Pancreas (tissue), 10 donors: ENCODE measurements at regions not wholly inside any gene's neighbourhood (a gene's known extent, or its start where the extent isn't known, plus 50 kb on each side); places are given as distances from the start of the nearest gene placed in this dataset.
A peak's percentile ranks its signal among the peaks of the same experiment; 100 is the strongest.

ENCODE experiments used
- ATAC-seq, 4 donors: fragments of 200-7000 bp; cut with Tn5 transposase; one replicate each; pipeline versions ENCODE4 v1.8.0 to v1.9.1; 2020; ENCODE audit warnings: mild to moderate bottlenecking in 4 of 4, moderate library complexity in 4 of 4
- DNase-seq, 6 donors: peaks; one replicate each; pipeline ENCODE4 v3.0.0-alpha.2; 2020
- FAIRE-seq: peaks from 2 replicates; lab custom pipeline; 2012; peaks lifted over from hg19 to GRCh38; lab: Jason Lieb, UNC
- H3K27ac ChIP-seq, 4 donors: fragments of 200-600 bp; sonication (generic); 1 replicate in 3 of 4; 2 replicates in 1 of 4; pipeline versions ENCODE4 v1.5.0 to v1.8.0; 2020
- H3K27me3 ChIP-seq, 4 donors: fragments of 200-600 bp; one replicate each; pipeline ENCODE4 v1.8.0; 2021
- H3K36me3 ChIP-seq, 3 donors: fragments of 200-600 bp; sonication (generic) in 1 of 3; one replicate each; pipeline versions ENCODE4 v1.5.0 to v1.8.0; 2020 to 2021
- H3K4me1 ChIP-seq, 3 donors: fragments of 200-600 bp; one replicate each; pipeline ENCODE4 v1.8.0; 2021
- H3K4me3 ChIP-seq, 4 donors: fragments of 200-600 bp; sonication (generic) in 2 of 4; one replicate each; pipeline versions ENCODE4 v1.5.0 to v1.8.0; 2020 to 2021
- H3K9me3 ChIP-seq, 4 donors: fragments of 200-600 bp; one replicate each; pipeline ENCODE4 v1.8.0; 2021
- WGBS, 2 donors: extraction: QIAGEN DNeasy Blood & Tissue Kit; methylation state at CpG; one replicate each; pipeline ENCODE4 v1.1.7; 2013; 5-methylcytosine and 5-hydroxymethylcytosine counted together
- intact Hi-C, 3 donors: fragments of 100-400 bp; cut with DNase I; formaldehyde crosslinking; loops; one replicate each; pipeline versions ENCODE4 v1.11.1 to v1.14.2; 2022
- TF ChIP-seq, protein P1 (sequence below), 4 donors: fragments of 200-600 bp; sonication (generic) in 3 of 4; IDR thresholded peaks; one replicate each; pipeline versions ENCODE4 v1.5.0 to v1.8.0; 2021; ENCODE audit warnings: antibody characterized with exemption in 4 of 4
- donor health status: healthy with polysubstance abuse.
- donor health status: DM: no; HTN: no; CAD: no; lungs with moderate emphysema.
- donor health status: DM: no; HTN: no; CAD: no.
- donor health status: control.
- donor health status: control.
- donor health status: Bipolar disorder and iron deficiency.
- donor health status: DM: yes; HTN: yes; CAD: no.
- donor health status: DM: no; HTN: no; CAD: no.
- donor health status: DM: no; HTN: no; CAD: no.
- donor health status: DM: yes; HTN: yes; CAD: no.

DNA sequence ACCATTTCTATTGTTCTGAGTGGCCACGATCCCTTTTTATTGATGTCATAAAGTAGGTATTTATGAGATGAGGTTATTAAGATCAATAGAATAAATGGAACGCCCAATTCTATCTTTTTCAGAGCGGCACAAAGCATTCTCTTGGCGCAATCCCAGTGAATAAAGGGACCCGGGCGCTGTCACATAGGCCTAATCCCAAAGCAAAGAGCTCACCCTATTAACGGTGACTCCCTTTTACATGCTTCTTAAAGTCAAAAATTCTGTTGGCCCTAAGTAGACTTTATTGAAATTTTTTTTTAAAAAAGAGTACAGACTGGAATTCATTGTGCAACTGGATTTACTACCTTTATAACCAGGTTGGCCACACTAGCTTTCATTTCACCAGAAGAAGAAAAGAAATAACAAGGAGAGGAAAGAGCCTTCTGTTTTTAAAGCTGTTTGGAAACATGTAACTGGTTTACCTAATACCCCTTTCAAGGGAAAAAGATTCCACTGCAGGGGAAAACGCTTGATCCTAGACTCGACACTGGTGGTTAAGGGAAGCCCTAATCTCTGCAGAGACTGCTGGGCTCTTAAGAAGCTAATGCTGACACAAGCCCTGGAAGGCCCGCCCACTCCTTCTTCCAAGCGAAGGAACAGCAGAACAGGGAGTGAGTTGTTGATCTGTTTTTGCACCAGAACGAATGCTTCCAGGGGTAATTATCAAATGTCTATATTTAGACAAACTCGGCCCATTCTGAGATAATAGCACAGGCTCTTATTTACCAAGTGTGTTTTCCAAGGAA, 381.2 kb downstream of the BCL11B start:
- Histone ChIP-seq H3K4me3 (no peak overlapping the region), H3K4me1 (no peaks in the 10 kb centered on the region), H3K36me3 (no peaks in the 10 kb centered on the region), H3K27me3 (no peaks in the 10 kb centered on the region), H3K9me3 (no peaks in the 10 kb centered on the region), H3K27ac (no peak overlapping the region)
- no peak for FAIRE-seq
- TF ChIP-seq, protein P1, sequence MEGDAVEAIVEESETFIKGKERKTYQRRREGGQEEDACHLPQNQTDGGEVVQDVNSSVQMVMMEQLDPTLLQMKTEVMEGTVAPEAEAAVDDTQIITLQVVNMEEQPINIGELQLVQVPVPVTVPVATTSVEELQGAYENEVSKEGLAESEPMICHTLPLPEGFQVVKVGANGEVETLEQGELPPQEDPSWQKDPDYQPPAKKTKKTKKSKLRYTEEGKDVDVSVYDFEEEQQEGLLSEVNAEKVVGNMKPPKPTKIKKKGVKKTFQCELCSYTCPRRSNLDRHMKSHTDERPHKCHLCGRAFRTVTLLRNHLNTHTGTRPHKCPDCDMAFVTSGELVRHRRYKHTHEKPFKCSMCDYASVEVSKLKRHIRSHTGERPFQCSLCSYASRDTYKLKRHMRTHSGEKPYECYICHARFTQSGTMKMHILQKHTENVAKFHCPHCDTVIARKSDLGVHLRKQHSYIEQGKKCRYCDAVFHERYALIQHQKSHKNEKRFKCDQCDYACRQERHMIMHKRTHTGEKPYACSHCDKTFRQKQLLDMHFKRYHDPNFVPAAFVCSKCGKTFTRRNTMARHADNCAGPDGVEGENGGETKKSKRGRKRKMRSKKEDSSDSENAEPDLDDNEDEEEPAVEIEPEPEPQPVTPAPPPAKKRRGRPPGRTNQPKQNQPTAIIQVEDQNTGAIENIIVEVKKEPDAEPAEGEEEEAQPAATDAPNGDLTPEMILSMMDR (IDR thresholded peaks at IDR 0.05) = no peak
- ATAC-seq = peak in 2 of 4 donors; percentile 44 to 47
- DNase-seq = no peak
- WGBS, 2 donors = 54 to 56% methylated on average over 13 of the region's 13 CpGs
- intact Hi-C loops = no loop called here

DNA sequence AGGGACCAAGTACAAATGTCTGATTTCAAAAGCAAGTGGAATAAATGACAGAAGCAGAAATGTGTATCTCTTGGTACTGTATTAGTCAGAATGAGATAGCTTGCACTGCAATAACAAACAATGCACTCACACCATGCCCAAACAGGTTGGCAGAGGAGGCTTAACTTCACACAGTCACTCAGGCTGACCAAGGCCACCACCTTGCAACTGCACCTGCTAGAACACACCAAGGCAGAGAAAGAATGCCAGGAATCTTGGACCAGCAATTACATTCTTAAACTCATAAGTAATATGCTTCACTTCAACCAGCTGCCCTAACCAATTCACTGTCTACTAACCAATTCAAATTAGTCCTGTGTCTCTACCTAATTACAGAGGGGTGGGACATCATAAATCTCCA, 378.3 kb downstream of the BCL11B start:
- no peaks in the 10 kb centered on the region for H3K4me1 ChIP-seq
- ATAC-seq (peak in 1 of 4 donors; percentile 59), DNase-seq (no peak), FAIRE-seq (no peak)
- TF ChIP-seq, protein P1 (IDR thresholded peaks at IDR 0.05) = no peak
- no peak overlapping the region for H3K4me3 ChIP-seq
- H3K9me3 ChIP-seq = no peaks in the 10 kb centered on the region
- H3K27ac ChIP-seq = no peak overlapping the region
- H3K36me3 ChIP-seq = no peaks in the 10 kb centered on the region
- no peaks in the 10 kb centered on the region for H3K27me3 ChIP-seq
- intact Hi-C loops = no loop called here

GRCh38 chr14:98894600-98894999, 377.4 kb downstream of the BCL11B start:
- TF ChIP-seq, protein P1 (IDR thresholded peaks at IDR 0.05) = no peak
- WGBS, 2 donors = 44 to 52% methylated on average over 5 of the region's 5 CpGs
- Histone ChIP-seq H3K36me3 (no peaks in the 10 kb centered on the region), H3K9me3 (no peaks in the 10 kb centered on the region), H3K27me3 (no peaks in the 10 kb centered on the region), H3K4me3 (no peak overlapping the region), H3K4me1 (no peaks in the 10 kb centered on the region), H3K27ac (no peak overlapping the region)
- intact Hi-C loops = no loop called here
- no peak for ATAC-seq
- peak in 1 of 6 donors; percentile 62 for DNase-seq
- no peak for FAIRE-seq

DNA sequence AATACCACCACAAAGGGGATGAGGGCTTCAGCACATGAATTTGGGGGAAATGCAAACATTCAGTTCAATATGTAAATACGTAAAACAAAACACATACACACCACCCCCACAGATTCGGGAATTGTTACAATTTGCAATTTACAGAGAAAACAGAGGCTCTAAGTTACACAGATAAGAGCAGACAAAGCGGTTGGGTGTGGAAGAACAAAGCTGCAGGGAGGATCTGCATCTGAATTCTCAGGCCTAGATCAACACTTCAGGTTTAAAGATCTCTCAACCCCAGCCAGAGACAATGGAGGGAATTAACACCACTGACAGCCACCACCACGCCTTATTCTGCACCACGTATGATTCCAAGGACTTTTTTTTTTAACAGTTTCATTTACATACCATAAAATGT, 375.5 kb downstream of the BCL11B start:
- intact Hi-C loops = no loop called here
- FAIRE-seq = no peak
- Histone ChIP-seq H3K36me3 (no peaks in the 10 kb centered on the region), H3K9me3 (no peaks in the 10 kb centered on the region), H3K27ac (no peak overlapping the region), H3K4me3 (no peak overlapping the region), H3K4me1 (no peaks in the 10 kb centered on the region), H3K27me3 (no peaks in the 10 kb centered on the region)
- TF ChIP-seq, protein P1 (IDR thresholded peaks at IDR 0.05) = no peak
- no peak for DNase-seq
- WGBS, 2 donors = 55 to 62% methylated on average over 5 of the region's 5 CpGs
- ATAC-seq = no peak

- 45 to 57% methylated on average over 7 of the region's 7 CpGs for WGBS, 2 donors
- no peak for DNase-seq
- no peak overlapping the region for H3K27ac ChIP-seq
- H3K4me3 ChIP-seq = no peak overlapping the region
- H3K4me1 ChIP-seq = no peaks in the 10 kb centered on the region
- no peaks in the 10 kb centered on the region for H3K36me3 ChIP-seq
- no peaks in the 10 kb centered on the region for H3K9me3 ChIP-seq
- ATAC-seq = no peak
- no peak for FAIRE-seq
- TF ChIP-seq, protein P1 (IDR thresholded peaks at IDR 0.05) = no peak
- H3K27me3 ChIP-seq = no peaks in the 10 kb centered on the region
- intact Hi-C loops = no loop called here
Observed at GRCh38 chr14:98897605-98898309, 374.2 kb downstream of the BCL11B start.
